HepG2 (cell line): ENCODE measurements at regions not wholly inside any gene's neighbourhood (a gene's known extent, or its start where the extent isn't known, plus 50 kb on each side); places are given as distances from the start of the nearest gene placed in this dataset.

ENCODE experiments used
- ATAC-seq: fragments of 200-7000 bp; cut with Tn5 transposase; 3 replicates; pipeline ENCODE4 v1.9.1; 2020; ENCODE audit warnings: mild to moderate bottlenecking, moderate library complexity
- BruUV-seq: library from RNA; stranded (reverse); fragments of 400-500 nt; replicated peaks from 2 replicates; lab custom pipeline; 2021; lab: Mats Ljungman, UMichigan
- CTCF ChIA-PET: fragments of 300-600 bp; formaldehyde crosslinking; extraction: SDS; loops from one replicate; lab custom pipeline; 2021; ENCODE audit warnings: low total read pairs, inconsistent platforms, low intra/inter-chr PET ratio; lab: Yijun Ruan, JAX
- POLR2A ChIA-PET: fragments of 350-600 bp; sonication (Branson Sonifier 250); formaldehyde crosslinking; loops from one replicate; lab custom pipeline; 2020; ENCODE audit warnings: antibody characterized with exemption, inconsistent platforms; lab: Yijun Ruan, JAX
- DNase-seq: peaks from one replicate; pipeline ENCODE4 v3.0.0-alpha.2; 2015; ENCODE audit warnings: low spot score
- FAIRE-seq: peaks from 3 replicates; lab custom pipeline; 2011; peaks lifted over from hg19 to GRCh38; lab: Jason Lieb, UNC
- H2AFZ ChIP-seq: one replicate; pipeline ENCODE4 v1.6.1; 2011; ENCODE audit warnings: low read length, inconsistent platforms
- H3K27ac ChIP-seq: fragments of 300-600 bp; 3 replicates; pipeline ENCODE4 v1.8.0; 2011; ENCODE audit warnings: mixed run types, mild to moderate bottlenecking, mixed read lengths, low read length, inconsistent platforms; ENCODE audit not compliant: insufficient read depth; ENCODE audit errors: extremely low read length
- H3K27me3 ChIP-seq, 2 experiments: fragments of 200-600 bp in 1 of 2; 2 replicates in 1 of 2; 3 replicates in 1 of 2; pipeline versions ENCODE4 v1.6.0 to v1.8.0; 2011; ENCODE audit warnings: low read length in 2 of 2, mild to moderate bottlenecking in 2 of 2, moderate library complexity in 2 of 2, inconsistent platforms in 1 of 2; ENCODE audit not compliant: insufficient read depth in 2 of 2, control insufficient read depth in 1 of 2
- H3K36me3 ChIP-seq, 2 experiments: fragments of 200-600 bp in 1 of 2; replicated peaks in 1 of 2; 2 replicates in 1 of 2; 3 replicates in 1 of 2; pipeline versions ENCODE4 v1.5.1 to v1.8.0; 2011; ENCODE audit warnings: low read length in 2 of 2, inconsistent platforms in 1 of 2; ENCODE audit not compliant: insufficient read depth in 2 of 2, control insufficient read depth in 1 of 2
- H3K4me1 ChIP-seq: 2 replicates; pipeline ENCODE4 v1.5.1; 2012; ENCODE audit warnings: low read length, inconsistent platforms; ENCODE audit not compliant: insufficient read depth
- H3K4me2 ChIP-seq: 2 replicates; pipeline ENCODE4 v1.6.0; 2011; ENCODE audit warnings: low read depth, low read length, inconsistent platforms
- H3K4me3 ChIP-seq, 3 experiments: fragments of 200-600 bp in 1 of 3; sonication (generic), shearing (Covaris generic) in 1 of 3; replicated peaks in 1 of 3; 2 replicates each; pipeline ENCODE4 v1.5.1; 2011 to 2016; ENCODE audit warnings: low read length in 3 of 3, inconsistent platforms in 2 of 3, low read depth in 2 of 3, mild to moderate bottlenecking in 2 of 3, control low read depth in 1 of 3, mixed read lengths in 1 of 3; ENCODE audit not compliant: insufficient read depth in 1 of 3
- H3K79me2 ChIP-seq: one replicate; pipeline ENCODE4 v1.6.1; 2011; ENCODE audit warnings: low read length, inconsistent platforms; ENCODE audit not compliant: insufficient read depth
- H3K9ac ChIP-seq: 2 replicates; pipeline ENCODE4 v1.6.0; 2011; ENCODE audit warnings: mild to moderate bottlenecking, low read depth, low read length, inconsistent platforms; ENCODE audit not compliant: insufficient read depth
- H3K9me3 ChIP-seq: 2 replicates; pipeline ENCODE4 v1.5.1; 2012; ENCODE audit warnings: mild to moderate bottlenecking, low read length
- H4K20me1 ChIP-seq: 2 replicates; pipeline ENCODE4 v1.6.0; 2011; ENCODE audit warnings: inconsistent platforms, mild to moderate bottlenecking, low read length, moderate library complexity; ENCODE audit not compliant: insufficient read depth
- ATF4 ChIP-seq, 2 experiments: fragments of 450-650 bp in 1 of 2; sonication (generic) in 1 of 2; formaldehyde crosslinking; IDR thresholded peaks; 2 replicates each; pipeline versions ENCODE4 v1.5.0 to v1.8.0; 2020 to 2022; ENCODE audit warnings: mild to moderate bottlenecking in 1 of 2, missing genetic modification reagents in 1 of 2
- HMGXB4 ChIP-seq, 2 experiments: sonication (generic) in 1 of 2; formaldehyde crosslinking in 1 of 2; IDR thresholded peaks; 2 replicates each; pipeline versions ENCODE4 v1.4.0 to v1.6.1; 2018 to 2020; ENCODE audit warnings: missing genetic modification reagents in 2 of 2, borderline replicate concordance in 1 of 2, low read depth in 1 of 2, mild to moderate bottlenecking in 1 of 2, missing biosample characterization in 1 of 2
- HOXA9 ChIP-seq: sonication (generic); formaldehyde crosslinking; IDR thresholded peaks from 2 replicates; pipeline ENCODE4 v1.8.1; 2022; ENCODE audit warnings: missing genetic modification reagents, mild to moderate bottlenecking, moderate library complexity, borderline replicate concordance
- KLF6 ChIP-seq: IDR thresholded peaks from 2 replicates; pipeline ENCODE4 v1.8.0; 2016; ENCODE audit warnings: missing biosample characterization, missing genetic modification reagents
- NCOR1 ChIP-seq: fragments of 200-600 bp; sonication (generic); IDR thresholded peaks from 2 replicates; pipeline ENCODE4 v1.7.0; 2017; ENCODE audit warnings: antibody characterized with exemption, low read length, borderline replicate concordance
- SOX5 ChIP-seq: IDR thresholded peaks from 2 replicates; pipeline ENCODE4 v1.6.1; 2016; ENCODE audit warnings: borderline replicate concordance
- TARDBP ChIP-seq: sonication (generic); formaldehyde crosslinking; IDR thresholded peaks from 2 replicates; pipeline ENCODE4 v1.8.0; 2022; ENCODE audit warnings: mild to moderate bottlenecking, missing genetic modification reagents
- ZNF12 ChIP-seq: sonication (generic); formaldehyde crosslinking; IDR thresholded peaks from 2 replicates; pipeline ENCODE4 v1.5.0; 2020; ENCODE audit warnings: missing genetic modification reagents
- ZNF207 ChIP-seq: fragments of 450-650 bp; IDR thresholded peaks from 2 replicates; pipeline ENCODE4 v1.6.1; 2016; ENCODE audit warnings: antibody characterized with exemption, borderline replicate concordance
- ZNF672 ChIP-seq: sonication (generic); formaldehyde crosslinking; IDR thresholded peaks from 2 replicates; pipeline ENCODE4 v1.8.1; 2022; ENCODE audit warnings: missing genetic modification reagents
- ZNF737 ChIP-seq: sonication (generic); formaldehyde crosslinking; IDR thresholded peaks from 2 replicates; pipeline ENCODE4 v1.5.0; 2020; ENCODE audit warnings: missing genetic modification reagents, mild to moderate bottlenecking, borderline replicate concordance
- ZNF792 ChIP-seq: IDR thresholded peaks from 2 replicates; pipeline ENCODE4 v1.6.1; 2016
- ZNF839 ChIP-seq: sonication (generic); formaldehyde crosslinking; IDR thresholded peaks from 2 replicates; pipeline ENCODE4 v1.4.0; 2020; ENCODE audit warnings: missing genetic modification reagents, mild to moderate bottlenecking, borderline replicate concordance
- WGBS: methylation state at CpG from one replicate; pipeline ENCODE4 v1.1.6; 2017; ENCODE audit warnings: low lambda C conversion rate; 5-methylcytosine and 5-hydroxymethylcytosine counted together
- in situ Hi-C: cut with HindIII; loops from 2 replicates; pipeline ENCODE4 v1.10.0; 2017; ENCODE audit warnings: low pct_unique_long_range_greater_than_20kb; ENCODE audit not compliant: extremely low pct_ligation_motif_present
- intact Hi-C: fragments of 100-400 bp; cut with micrococcal nuclease; formaldehyde crosslinking; loops from one replicate; pipeline ENCODE4 v1.10.0; 2022; ENCODE audit not compliant: unreplicated experiment

- WGBS: 23% methylated on average over 4 of the region's 4 CpGs
- ChIA-PET CTCF (no interaction called here), POLR2A (no interaction called here)
- in situ Hi-C loops (no loop called here), intact Hi-C loops (no loop called here)
- DNase-seq (no peak), FAIRE-seq (no peak), ATAC-seq (no peak)
- H3K4me1 ChIP-seq: no peaks in the 10 kb centered on the region
- H3K79me2 ChIP-seq: no peaks in the 10 kb centered on the region
- H3K4me2 ChIP-seq: no peak overlapping the region
- no peak overlapping the region for H3K27ac ChIP-seq
- no peak for TF ChIP-seq SOX5 (CRISPR knock-in tag)
- TF ChIP-seq ZNF672: no peak
- TF ChIP-seq KLF6: no peak
- TF ChIP-seq TARDBP: no peak
- TF ChIP-seq ZNF839: no peak
- TF ChIP-seq HMGXB4 (CRISPR knock-in tag; IDR thresholded peaks at IDR 0.05; ENCODE audit: borderline replicate concordance in 1 of 2, low read depth in 1 of 2): no peak
- TF ChIP-seq ZNF12 (CRISPR knock-in tag): no peak
- TF ChIP-seq ZNF737 (CRISPR knock-in tag): no peak
- TF ChIP-seq NCOR1: no peak
- TF ChIP-seq ZNF207: no peak
- TF ChIP-seq ZNF792 (CRISPR knock-in tag): no peak
- TF ChIP-seq ATF4 (CRISPR knock-in tag; IDR thresholded peaks at IDR 0.05): no peak
- no peak for TF ChIP-seq HOXA9 (CRISPR knock-in tag)
- H2AFZ ChIP-seq: no peak overlapping the region
- no peaks in the 10 kb centered on the region for H4K20me1 ChIP-seq
- H3K9ac ChIP-seq: no peak overlapping the region
- no peak overlapping the region for H3K4me3 ChIP-seq
- no TSS peak for BruUV-seq
- no peaks in the 10 kb centered on the region for H3K9me3 ChIP-seq
- H3K36me3 ChIP-seq: no peaks in the 10 kb centered on the region
- peaks cover 1 to 5% of the 10 kb centered on the region in 2 experiments; a peak in 4 of 5 replicates for H3K27me3 ChIP-seq
Observed at GRCh38 chr19:30214651-30215051, 157.5 kb upstream of the ZNF536 start.
